HT-29 (cell line): ENCODE measurements at regions not wholly inside any gene's neighbourhood (a gene's known extent, or its start where the extent isn't known, plus 50 kb on each side); places are given as distances from the start of the nearest gene placed in this dataset.
"Not testable (repeated sequence)": the region's sequence is repeated elsewhere in the genome, so short reads cannot be mapped to it uniquely, and the experiment has no call there.

ENCODE experiments used
- DNase-seq: peaks from one replicate; pipeline ENCODE4 v3.0.0-alpha.2; 2015; ENCODE audit warnings: low spot score

- DNase-seq: not testable (repeated sequence)
Observed at GRCh38 chr9:24856601-24857000, 310.9 kb upstream of the IZUMO3 start.

GRCh38 chr9:24846248-24846912 is 300.7 kb upstream of the IZUMO3 start:
- no peak for DNase-seq

GRCh38 chr9:24844217-24844616 is 298.5 kb upstream of the IZUMO3 start:
- no peak for DNase-seq

GRCh38 chr9:24841993-24842392 is 296.3 kb upstream of the IZUMO3 start:
- no peak for DNase-seq

- peak; percentile 58 for DNase-seq
Observed at GRCh38 chr9:24832307-24832706, 286.6 kb upstream of the IZUMO3 start.

- no peak for DNase-seq
Observed at GRCh38 chr9:24828687-24829086, 283.0 kb upstream of the IZUMO3 start.

GRCh38 chr9:24824607-24825006 is 278.9 kb upstream of the IZUMO3 start:
- no peak for DNase-seq

GRCh38 chr9:24820196-24820595 is 274.5 kb upstream of the IZUMO3 start:
- no peak for DNase-seq

- DNase-seq: no peak
Observed at GRCh38 chr9:24817756-24818155, 272.1 kb upstream of the IZUMO3 start.

- no peak for DNase-seq
Observed at GRCh38 chr9:24816006-24816405, 270.3 kb upstream of the IZUMO3 start.

GRCh38 chr9:24801344-24801743 is 255.6 kb upstream of the IZUMO3 start:
- peak; percentile 3 for DNase-seq

GRCh38 chr9:24793787-24794186 is 248.1 kb upstream of the IZUMO3 start:
- no peak for DNase-seq

- no peak for DNase-seq
Observed at GRCh38 chr9:24776226-24776625, 230.5 kb upstream of the IZUMO3 start.

- DNase-seq: not testable (repeated sequence)
Observed at GRCh38 chr9:24774199-24774598, 228.5 kb upstream of the IZUMO3 start.

- DNase-seq: no peak
Observed at GRCh38 chr9:24766081-24766480, 220.4 kb upstream of the IZUMO3 start.

- DNase-seq: no peak
Observed at GRCh38 chr9:24765025-24765756, 219.5 kb upstream of the IZUMO3 start.

- no peak for DNase-seq
Observed at GRCh38 chr9:24738421-24738961, 192.8 kb upstream of the IZUMO3 start.

GRCh38 chr9:24731754-24732153 is 186.1 kb upstream of the IZUMO3 start:
- DNase-seq: no peak

- DNase-seq: no peak
Observed at GRCh38 chr9:24721621-24722020, 175.9 kb upstream of the IZUMO3 start.

GRCh38 chr9:24712206-24712605 is 166.5 kb upstream of the IZUMO3 start:
- no peak for DNase-seq

GRCh38 chr9:24708814-24709213 is 163.1 kb upstream of the IZUMO3 start:
- no peak for DNase-seq

GRCh38 chr9:24698881-24699518 is 153.3 kb upstream of the IZUMO3 start:
- DNase-seq: peak; percentile 6

- DNase-seq: no peak
Observed at GRCh38 chr9:24672336-24672735, 126.6 kb upstream of the IZUMO3 start.
